ENCODE measurements at regions not wholly inside any gene's neighbourhood (a gene's known extent, or its start where the extent isn't known, plus 50 kb on each side); places are given as distances from the start of the nearest gene placed in this dataset.

- DNase-seq, result no peak
These were observed 55.9 kb upstream of the NT5C1B start for GRCh38 chr2:18645315-18645714.

GRCh38 chr2:18644115-18644462 is 54.7 kb upstream of the NT5C1B start:
- DNase-seq, result no peak

- no peak for DNase-seq
These were observed 54.2 kb upstream of the NT5C1B start for GRCh38 chr2:18643326-18644114.

DNA sequence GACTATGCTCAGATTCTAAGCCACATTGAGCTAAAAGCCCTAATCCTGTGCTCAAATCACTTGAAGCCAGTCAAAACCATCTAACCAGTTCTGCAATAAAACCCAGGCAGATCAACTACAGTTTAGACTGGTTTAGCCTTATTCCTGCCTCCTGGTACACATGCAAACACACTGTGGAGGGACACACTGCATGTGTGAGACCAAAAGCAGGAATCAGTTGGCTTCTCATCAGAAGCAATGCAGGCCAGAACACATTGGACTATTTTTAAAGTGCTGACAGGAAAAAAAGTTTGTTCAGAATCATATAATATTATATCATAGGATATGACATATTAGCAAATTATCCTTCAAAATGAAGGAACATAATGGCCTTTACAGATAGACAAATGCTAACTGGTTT is 52.5 kb upstream of the NT5C1B start:
- no peak for DNase-seq

- DNase-seq, result no peak
These were observed 50.5 kb upstream of the NT5C1B start for GRCh38 chr2:18639756-18640453.

Data from fibroblast of skin of scalp (primary cell).